CD1c-positive myeloid dendritic cell (primary cell): ENCODE measurements at regions not wholly inside any gene's neighbourhood (a gene's known extent, or its start where the extent isn't known, plus 50 kb on each side); places are given as distances from the start of the nearest gene placed in this dataset.
"Not testable (repeated sequence)": the region's sequence is repeated elsewhere in the genome, so short reads cannot be mapped to it uniquely, and the experiment has no call there.

Experiments
- DNase-seq: peaks from one replicate; pipeline ENCODE4 v3.0.0-alpha.2; 2016; ENCODE audit errors: extremely low spot score

DNA sequence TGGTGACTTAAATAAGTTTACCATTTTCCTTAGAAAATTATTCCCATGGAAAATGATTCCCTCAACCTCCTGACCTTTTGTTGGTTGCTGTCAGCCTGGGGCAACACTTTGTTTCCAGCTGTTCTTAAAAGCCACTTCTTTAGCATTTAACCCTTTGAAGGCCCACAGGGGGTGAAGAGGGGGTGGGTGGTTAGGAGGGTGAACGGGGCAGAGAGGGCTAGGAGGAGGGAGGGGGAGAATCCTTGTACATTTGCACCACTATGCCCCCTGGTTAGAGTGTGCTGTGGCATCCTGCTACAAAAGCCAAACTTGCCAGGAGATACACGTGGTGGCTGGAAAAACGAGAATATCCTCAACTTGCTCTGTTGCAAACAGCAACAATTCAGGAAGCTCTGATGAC lies 273.2 kb upstream of the RGMA start:
- DNase-seq, result no peak

DNA sequence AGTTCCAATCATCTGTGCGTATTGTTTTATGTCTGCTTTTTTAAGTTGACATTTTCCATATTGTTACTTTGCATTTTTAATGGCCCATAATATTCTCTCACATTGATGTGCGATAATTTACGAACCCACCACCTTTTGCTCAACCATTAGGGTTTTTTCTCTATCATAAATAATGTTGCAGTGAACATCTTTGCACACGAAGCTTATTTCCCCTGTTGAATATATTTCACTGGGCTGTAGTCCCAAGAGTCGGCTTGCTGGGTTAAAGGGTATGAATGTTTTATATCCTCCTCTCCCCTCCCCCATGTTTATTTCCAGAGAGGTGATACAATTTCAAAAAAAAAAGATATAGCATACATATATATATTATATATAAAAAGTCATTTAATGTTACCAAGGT lies 272.7 kb upstream of the RGMA start:
- no peak for DNase-seq

- DNase-seq, result no peak
Observed at GRCh38 chr15:93360976-93361375, 272.0 kb upstream of the RGMA start.

- no peak for DNase-seq
Observed at GRCh38 chr15:93360318-93360717, 271.3 kb upstream of the RGMA start.

- DNase-seq, result no peak
Observed at GRCh38 chr15:93359425-93360131, 270.6 kb upstream of the RGMA start.

DNA sequence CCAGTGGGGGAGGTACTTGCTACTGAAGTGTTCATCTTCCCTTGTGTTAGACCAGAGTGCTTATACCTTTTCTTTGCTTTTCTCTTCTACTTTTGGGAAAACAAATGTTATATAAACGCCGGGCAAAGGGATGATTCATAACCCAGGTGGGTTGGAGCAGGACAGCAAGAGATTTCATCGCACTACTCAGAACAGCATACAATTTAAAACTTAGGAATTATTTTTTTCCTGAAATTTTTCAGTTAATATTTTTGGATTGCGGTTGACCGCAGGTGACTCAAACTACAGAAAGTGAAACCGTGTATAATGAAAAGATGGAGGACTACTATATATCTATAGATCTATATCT lies 270.0 kb upstream of the RGMA start:
- DNase-seq, result no peak

DNA sequence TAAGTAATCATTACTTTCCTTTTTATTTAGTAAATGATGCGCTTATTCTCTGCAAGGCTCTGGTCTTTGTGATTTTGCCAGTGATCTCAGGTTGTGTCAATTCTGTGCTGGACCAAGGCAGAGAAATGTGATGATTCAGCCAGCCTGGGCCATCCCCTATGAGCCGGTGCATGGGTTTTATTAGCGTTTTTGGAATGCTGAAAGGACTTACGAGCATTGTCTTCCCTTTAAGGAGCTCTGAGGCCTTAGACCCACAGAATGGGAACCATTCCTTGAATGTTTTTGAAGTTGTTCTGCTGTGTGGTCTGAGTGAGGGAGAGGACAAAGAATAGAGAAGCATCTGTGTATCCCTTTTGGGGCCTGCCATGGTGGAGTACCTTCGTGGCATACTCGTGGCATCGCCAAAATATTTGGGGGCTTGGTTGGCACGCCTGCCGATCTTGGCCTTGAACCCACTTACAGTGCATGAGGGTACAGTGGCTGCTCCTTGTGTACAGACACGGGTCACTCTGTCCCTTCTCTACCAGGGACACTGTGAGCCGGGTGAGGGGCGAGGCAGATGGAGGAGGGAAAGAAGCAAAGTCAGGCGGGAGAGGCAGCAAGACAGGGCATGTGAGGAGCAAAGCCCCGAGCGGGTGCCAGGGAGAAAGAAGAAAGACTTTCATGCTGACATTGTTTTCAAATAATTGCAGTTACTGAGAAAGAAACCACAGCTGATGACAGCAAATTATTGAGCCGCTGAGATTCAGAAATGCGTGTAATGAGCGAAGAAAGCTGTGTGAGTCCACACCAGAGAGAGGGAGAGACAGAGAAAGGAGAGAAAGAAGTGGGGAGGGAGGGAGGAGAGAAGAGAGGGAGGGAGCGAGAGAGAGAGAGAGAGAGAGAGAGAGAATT lies 269.4 kb upstream of the RGMA start:
- DNase-seq, result no peak

GRCh38 chr15:93348711-93349545 lies 259.9 kb upstream of the RGMA start:
- DNase-seq, result no peak

GRCh38 chr15:93347986-93348385 lies 259.0 kb upstream of the RGMA start:
- DNase-seq, result no peak

- no peak for DNase-seq
Observed at GRCh38 chr15:93345981-93346380, 257.0 kb upstream of the RGMA start.

GRCh38 chr15:93343402-93343801 lies 254.4 kb upstream of the RGMA start:
- not testable (repeated sequence) for DNase-seq

- no peak for DNase-seq
Observed at GRCh38 chr15:93341164-93341563, 252.2 kb upstream of the RGMA start.

- DNase-seq, result no peak
Observed at GRCh38 chr15:93340406-93340805, 251.4 kb upstream of the RGMA start.

DNA sequence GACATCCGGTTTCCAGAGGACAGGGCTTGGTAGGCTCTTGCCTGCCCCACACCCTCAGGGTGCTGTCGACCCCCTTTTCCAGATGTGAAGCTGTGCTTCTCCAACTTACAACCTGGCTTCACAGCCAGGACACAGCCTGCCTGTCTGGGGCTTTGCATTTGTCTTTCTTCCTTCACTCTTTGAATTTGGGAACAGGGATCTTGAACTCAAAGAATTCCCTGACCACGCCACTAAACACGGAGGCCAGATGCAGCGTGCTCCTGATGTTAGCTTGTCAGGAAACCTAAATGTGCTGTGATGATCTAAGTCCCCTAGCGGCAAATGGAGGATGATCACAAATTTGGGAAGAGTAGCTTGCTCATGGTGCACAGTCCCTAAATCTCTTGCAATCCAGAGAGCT lies 244.8 kb upstream of the RGMA start:
- no peak for DNase-seq

DNA sequence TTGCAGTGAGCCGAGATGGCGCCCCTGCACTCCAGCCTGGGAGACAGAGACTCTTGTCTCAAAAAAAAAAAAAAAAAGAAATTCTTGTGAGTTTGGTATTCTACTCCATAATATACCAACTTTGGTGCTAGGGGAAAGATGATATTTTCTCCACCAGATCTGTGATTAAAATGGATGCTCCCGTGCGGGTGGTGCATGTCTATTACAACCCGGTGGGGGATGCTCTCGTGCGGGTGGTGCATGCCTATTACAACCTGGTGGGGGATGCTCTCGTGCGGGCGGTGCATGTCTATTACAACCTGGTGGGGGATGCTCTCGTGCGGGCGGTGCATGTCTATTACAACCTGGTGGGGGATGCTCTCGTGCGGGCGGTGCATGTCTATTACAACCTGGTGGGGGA lies 244.1 kb upstream of the RGMA start:
- not testable (repeated sequence) for DNase-seq

- DNase-seq, result no peak
Observed at GRCh38 chr15:93332168-93332553, 243.2 kb upstream of the RGMA start.

- DNase-seq, result no peak
Observed at GRCh38 chr15:93331545-93332167, 242.6 kb upstream of the RGMA start.

DNA sequence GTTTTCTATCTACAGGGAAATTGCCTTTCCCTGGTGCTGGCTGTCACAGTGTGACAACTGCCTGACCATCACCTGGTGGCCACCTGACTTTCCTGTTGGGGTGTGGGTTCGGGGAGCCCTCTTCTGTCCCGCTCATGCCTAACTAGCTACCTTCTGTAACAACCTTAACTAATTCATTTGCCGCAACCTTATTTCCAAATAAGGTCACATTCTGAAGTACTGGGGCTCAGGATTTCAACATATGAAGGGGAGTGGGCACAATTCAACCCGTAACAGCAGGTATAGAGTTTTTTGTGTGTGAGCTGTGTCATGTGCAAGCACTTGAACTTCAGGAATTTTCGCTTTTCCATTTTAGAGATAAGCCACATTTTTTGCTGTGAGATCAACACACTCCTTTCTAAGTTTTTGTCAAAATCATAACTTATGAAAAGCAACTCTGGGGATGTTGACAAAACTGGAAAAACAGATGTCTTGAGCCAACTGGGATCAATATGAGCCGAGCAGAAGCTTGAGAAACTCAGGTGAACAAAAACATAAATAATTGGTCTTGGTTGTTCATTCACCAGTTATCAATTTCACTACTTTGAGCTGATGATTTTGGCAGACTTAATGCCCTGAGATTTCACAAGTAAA lies 242.0 kb upstream of the RGMA start:
- DNase-seq, result no peak

GRCh38 chr15:93327364-93327763 lies 238.4 kb upstream of the RGMA start:
- no peak for DNase-seq

DNA sequence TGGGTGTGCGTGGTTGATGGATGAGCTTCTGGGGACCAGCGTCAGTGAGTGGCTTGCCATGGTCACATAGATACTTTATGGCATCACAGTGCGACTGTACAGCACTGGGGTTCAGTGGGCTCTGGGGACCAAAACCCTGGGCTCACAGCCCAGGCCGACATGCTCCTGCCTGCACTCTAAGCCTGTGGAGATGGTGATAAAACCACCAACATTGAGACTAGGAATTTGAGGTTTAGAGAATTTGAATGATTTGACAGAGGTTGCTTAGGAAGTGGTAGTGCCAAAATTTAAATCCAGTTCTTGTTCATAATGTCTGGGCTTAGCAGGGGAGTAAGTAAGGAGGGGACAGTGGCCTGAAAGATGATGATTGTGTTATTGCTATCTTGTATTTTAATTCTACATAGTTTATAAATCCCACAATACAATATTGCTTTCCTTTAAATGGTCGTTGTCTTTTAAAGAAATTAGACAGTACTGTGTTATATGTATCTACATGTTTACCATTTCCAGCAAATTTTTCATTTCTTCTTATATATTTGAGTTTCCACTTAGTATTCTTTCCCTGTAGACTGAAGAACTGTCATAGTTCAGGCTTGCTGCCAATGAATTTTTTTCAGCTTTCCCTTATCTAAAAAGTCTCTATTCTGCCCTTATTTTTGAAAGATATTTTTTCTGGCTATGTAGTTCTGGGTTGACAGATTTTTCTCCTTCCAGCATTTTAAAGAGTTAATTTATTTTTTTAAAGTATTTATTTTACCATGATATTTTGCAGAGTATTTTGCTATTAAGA lies 235.4 kb upstream of the RGMA start:
- DNase-seq, result no peak

GRCh38 chr15:93321881-93322282 lies 232.9 kb upstream of the RGMA start:
- no peak for DNase-seq
